DMS 273 treated with DMSO at 0.1 percent for 48 hours (cell line): ENCODE measurements at regions not wholly inside any gene's neighbourhood (a gene's known extent, or its start where the extent isn't known, plus 50 kb on each side); places are given as distances from the start of the nearest gene placed in this dataset.
"Not testable (repeated sequence)": the region's sequence is repeated elsewhere in the genome, so short reads cannot be mapped to it uniquely, and the experiment has no call there.

Source experiments
- DNase-seq: peaks from one replicate; lab custom pipeline; 2025; lab: John Stamatoyannopoulos, UW

- DNase-seq, result not testable (repeated sequence)
Measured at GRCh38 chr11:67873223-67873622, 130.7 kb downstream of the UNC93B1 start.

DNA sequence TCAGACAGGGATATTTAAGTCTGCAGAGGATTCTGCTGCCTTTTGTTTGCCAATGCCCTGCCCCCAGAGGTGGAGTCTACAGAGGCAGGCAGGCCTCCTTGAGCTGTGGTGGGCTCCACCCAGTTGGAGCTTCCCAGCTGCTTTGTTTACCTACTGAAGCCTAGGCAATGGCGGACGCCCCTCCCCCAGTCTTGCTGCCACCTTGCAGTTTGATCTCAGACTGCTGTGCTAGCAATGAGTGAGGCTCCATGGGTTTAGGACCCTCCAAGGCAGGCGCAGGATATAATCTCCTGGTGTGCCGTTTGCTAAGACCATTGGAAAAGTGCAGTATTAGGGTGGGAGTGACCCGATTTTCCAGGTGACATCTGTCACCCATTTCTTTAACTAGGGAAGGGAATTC lies 132.7 kb downstream of the UNC93B1 start:
- DNase-seq, result not testable (repeated sequence)

- not testable (repeated sequence) for DNase-seq
Measured at GRCh38 chr11:67862896-67863295, 141.0 kb downstream of the UNC93B1 start.

DNA sequence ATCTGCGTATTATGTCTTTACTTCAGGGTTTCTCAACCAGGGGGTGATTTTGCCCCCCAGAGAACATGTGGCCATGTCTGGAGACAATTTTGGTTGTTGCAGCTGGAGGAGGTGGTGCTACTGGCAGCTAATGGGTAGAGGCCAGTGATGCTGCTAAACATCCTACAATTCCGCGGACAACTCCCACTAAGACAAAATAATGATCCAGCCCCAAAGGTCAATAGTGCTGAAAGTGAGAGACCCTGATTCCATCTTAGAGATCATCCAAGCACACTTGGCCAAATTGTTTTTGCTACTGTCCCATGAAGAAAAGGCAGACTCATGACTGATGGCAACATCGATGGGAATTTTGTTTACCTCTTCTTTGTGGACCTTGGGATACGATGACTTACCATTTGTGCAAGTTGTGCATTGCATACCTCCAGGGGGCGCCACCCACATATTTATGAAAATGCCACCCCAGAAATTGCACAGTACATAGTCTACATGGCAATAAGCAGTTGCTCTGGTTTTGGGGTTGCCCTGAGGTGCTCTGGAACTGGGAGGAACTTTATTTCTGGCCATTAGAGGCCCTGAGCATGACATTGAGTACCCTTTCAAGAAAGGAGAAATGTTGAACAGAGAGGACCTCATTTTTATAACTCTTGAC lies 144.3 kb downstream of the UNC93B1 start:
- DNase-seq, result not testable (repeated sequence)

- DNase-seq, result not testable (repeated sequence)
Measured at GRCh38 chr11:67850747-67851146, 153.2 kb downstream of the UNC93B1 start.

DNA sequence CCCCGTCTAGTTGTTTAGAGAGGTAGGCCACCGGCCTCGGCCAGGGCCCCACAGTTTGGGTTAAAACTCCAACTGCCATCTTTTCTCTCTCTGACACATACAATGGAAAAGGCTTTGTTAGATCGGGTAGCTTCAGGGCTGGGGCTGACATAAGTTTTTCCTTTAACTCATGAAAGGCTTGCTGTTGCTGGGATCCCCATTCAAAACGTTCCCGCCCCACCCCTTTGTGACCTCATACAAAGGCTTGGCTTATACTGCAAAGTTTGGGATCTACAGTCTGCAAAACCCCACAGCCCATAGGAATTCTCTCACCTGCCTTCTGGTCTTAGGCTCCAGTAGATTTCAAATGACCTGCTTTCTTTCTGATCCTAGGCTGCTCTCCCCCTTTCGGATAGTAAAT lies 154.1 kb downstream of the UNC93B1 start:
- not testable (repeated sequence) for DNase-seq

DNA sequence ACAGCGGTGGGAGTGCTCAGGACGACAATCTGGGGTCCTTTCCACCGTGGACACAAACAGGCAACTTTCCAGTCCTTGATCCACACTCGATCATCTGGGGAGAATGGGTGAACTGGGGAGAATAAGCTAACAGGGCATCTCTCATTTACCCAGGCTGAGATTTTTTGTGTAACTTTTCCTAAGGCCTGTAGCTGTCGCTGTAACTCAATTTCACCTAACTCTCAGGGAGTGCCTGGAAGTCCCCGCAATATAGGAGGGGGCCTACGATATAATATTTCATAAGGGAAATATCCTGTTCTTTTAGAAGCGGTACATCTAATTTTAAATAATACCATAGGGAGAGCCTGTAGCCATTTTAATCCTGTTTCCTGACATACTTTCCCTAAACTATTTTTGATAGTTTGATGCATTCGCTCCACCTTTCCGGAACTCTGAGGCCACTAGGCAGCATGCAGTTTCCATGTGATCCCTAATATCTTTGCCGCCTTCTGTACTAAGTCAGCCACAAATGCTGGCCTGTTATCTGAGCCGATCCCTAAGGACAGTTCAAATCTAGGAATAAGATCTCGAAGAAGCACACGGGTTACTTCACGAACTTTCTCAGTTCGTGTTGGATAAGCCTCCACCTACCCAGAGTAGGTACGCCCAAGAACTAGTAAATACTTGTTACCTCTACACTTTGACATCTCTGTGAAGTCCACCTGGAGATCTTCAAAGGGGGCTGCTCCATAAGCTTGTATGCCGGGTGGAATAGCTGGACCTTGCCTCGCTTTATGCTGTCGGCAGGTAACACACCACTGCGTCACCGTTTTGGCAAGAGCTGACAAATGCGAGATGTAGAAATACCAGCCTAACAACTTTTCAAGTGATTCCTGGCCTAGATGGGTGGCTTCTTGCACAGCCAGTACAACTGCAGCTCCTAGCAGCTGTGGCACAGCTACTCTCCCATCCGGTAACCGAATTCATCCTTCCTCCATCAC lies 155.7 kb downstream of the UNC93B1 start:
- DNase-seq, result not testable (repeated sequence)

GRCh38 chr11:67846303-67846702 lies 157.6 kb downstream of the UNC93B1 start:
- not testable (repeated sequence) for DNase-seq

GRCh38 chr11:67845296-67845695 lies 158.6 kb downstream of the UNC93B1 start:
- not testable (repeated sequence) for DNase-seq

DNA sequence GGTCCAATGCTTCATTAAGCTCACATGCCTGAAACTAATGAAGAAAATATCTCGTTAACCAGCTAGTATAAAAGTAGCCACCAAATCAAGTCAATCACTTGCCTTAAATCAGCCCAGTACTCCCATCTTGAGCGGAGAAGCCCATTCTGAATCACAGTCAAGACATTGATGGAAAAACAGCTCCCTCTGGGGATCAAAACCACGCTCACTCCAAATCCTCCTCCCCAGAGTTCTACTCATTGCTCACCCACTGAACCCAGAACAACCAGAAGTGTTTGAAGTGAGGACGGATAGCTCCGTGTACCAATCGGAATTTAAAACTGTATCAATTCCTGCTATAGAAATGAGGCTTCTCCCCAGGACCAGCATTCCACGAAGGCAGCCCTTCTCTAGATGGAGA lies 163.3 kb downstream of the UNC93B1 start:
- not testable (repeated sequence) for DNase-seq

GRCh38 chr11:67830152-67830551 lies 155.7 kb upstream of the ALDH3B2 start:
- DNase-seq, result not testable (repeated sequence)

- DNase-seq, result not testable (repeated sequence)
Measured at GRCh38 chr11:67826951-67827296, 152.5 kb upstream of the ALDH3B2 start.

GRCh38 chr11:67826028-67826950 lies 151.9 kb upstream of the ALDH3B2 start:
- peak; percentile 35 for DNase-seq

DNA sequence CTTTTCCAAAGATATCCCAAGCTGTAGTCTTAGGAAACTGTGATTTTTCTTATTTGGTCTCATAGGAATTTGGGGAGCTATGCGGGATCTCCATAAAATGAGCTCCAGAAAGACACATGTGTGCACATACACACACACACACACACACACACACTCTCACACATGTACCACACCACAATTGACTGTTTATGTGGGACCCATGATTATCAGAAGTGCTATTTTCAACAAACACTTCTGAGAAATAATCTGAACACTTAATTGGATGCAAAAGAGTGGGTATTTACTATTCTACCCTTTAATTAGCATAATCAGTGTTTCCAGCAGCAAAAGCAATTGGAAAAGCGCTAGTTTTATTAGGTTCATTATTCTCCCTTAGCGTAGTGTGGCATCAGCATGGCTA lies 150.4 kb upstream of the ALDH3B2 start:
- DNase-seq, result not testable (repeated sequence)

- no peak for DNase-seq
Measured at GRCh38 chr11:67820081-67820480, 145.7 kb upstream of the ALDH3B2 start.

- not testable (repeated sequence) for DNase-seq
Measured at GRCh38 chr11:67817558-67817957, 143.1 kb upstream of the ALDH3B2 start.

DNA sequence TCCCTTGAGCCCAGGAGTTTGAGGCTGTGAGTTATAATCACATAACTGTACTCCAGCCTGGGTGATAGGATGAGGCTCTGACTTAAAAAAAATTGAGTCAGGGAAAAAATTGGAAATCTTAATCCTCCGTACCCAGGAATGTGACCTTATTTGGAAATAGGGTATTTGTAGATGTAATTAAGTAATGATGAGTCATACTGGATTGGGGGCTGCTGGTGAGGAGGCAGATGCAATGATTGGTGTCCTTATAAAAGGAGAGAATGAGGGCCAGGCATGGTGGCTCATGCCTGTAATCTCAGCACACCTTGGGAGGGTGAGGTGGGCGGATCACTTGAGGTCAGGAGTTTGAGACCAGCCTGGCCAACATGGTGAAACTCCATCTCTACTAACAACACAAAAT lies 134.9 kb upstream of the ALDH3B2 start:
- not testable (repeated sequence) for DNase-seq

- not testable (repeated sequence) for DNase-seq
Measured at GRCh38 chr11:67807896-67808295, 133.5 kb upstream of the ALDH3B2 start.

GRCh38 chr11:67806728-67807235 lies 132.4 kb upstream of the ALDH3B2 start:
- not testable (repeated sequence) for DNase-seq

GRCh38 chr11:67806183-67806582 lies 131.8 kb upstream of the ALDH3B2 start:
- not testable (repeated sequence) for DNase-seq

- peak; percentile 81 for DNase-seq
Measured at GRCh38 chr11:67805253-67806126, 131.1 kb upstream of the ALDH3B2 start.
